CD4-positive, alpha-beta T cell (primary cell): ENCODE measurements at regions not wholly inside any gene's neighbourhood (a gene's known extent, or its start where the extent isn't known, plus 50 kb on each side); places are given as distances from the start of the nearest gene placed in this dataset.

Experiments used
- ATAC-seq: fragments of 200-7000 bp; cut with Tn5 transposase; one replicate; pipeline ENCODE4 v1.10.0; 2022; ENCODE audit warnings: mild to moderate bottlenecking; ENCODE audit not compliant: poor library complexity
- CTCF ChIA-PET: fragments of 350-600 bp; sonication (Branson Sonifier 250); formaldehyde crosslinking; loops from one replicate; lab custom pipeline; 2021; ENCODE audit warnings: antibody characterized with exemption, inconsistent platforms; lab: Charles Lee
- POLR2A ChIA-PET: fragments of 350-600 bp; sonication (Branson Sonifier 250); formaldehyde crosslinking; loops from one replicate; lab custom pipeline; 2021; ENCODE audit warnings: antibody characterized with exemption, inconsistent platforms; lab: Charles Lee
- DNase-seq, 14 experiments: peaks; one replicate each; pipeline ENCODE4 v3.0.0-alpha.2; 2013 to 2020; ENCODE audit warnings: mixed read lengths in 2 of 14
- H3K27ac ChIP-seq, 2 donors: one replicate each; pipeline versions ENCODE4 v1.5.1 to v1.7.0; 2013; ENCODE audit warnings: low read length in 2 of 2, low read depth in 1 of 2, mild to moderate bottlenecking in 1 of 2
- H3K27me3 ChIP-seq, 2 experiments: 1 replicate in 1 of 2; 2 replicates in 1 of 2; pipeline versions ENCODE4 v1.6.1 to v1.7.0; 2013; ENCODE audit warnings: low read length in 2 of 2, control low read depth in 1 of 2, mild to moderate bottlenecking in 1 of 2, moderate library complexity in 1 of 2; ENCODE audit not compliant: insufficient read depth in 2 of 2, control insufficient read depth in 1 of 2
- H3K36me3 ChIP-seq: one replicate; pipeline ENCODE4 v1.6.1; 2013; ENCODE audit warnings: low read length, control low read depth; ENCODE audit not compliant: insufficient read depth
- H3K4me1 ChIP-seq: one replicate; pipeline ENCODE4 v1.6.1; 2013; ENCODE audit warnings: low read length, control low read depth; ENCODE audit not compliant: insufficient read depth
- H3K4me3 ChIP-seq: one replicate; pipeline ENCODE4 v1.5.1; 2013; ENCODE audit warnings: mild to moderate bottlenecking, low read length, moderate library complexity
- H3K9me3 ChIP-seq, 2 experiments: 1 replicate in 1 of 2; 2 replicates in 1 of 2; pipeline versions ENCODE4 v1.6.1 to v1.7.0; 2013; ENCODE audit warnings: low read length in 2 of 2, mild to moderate bottlenecking in 2 of 2, control low read depth in 1 of 2, moderate library complexity in 1 of 2; ENCODE audit not compliant: control insufficient read depth in 1 of 2, insufficient read depth in 1 of 2
- H3K27ac Mint-ChIP-seq: one replicate; pipeline ENCODE4 v1.8.0; 2020; ENCODE audit warnings: mixed read lengths
- H3K27me3 Mint-ChIP-seq: one replicate; pipeline ENCODE4 v1.8.0; 2021; ENCODE audit warnings: mixed read lengths
- H3K36me3 Mint-ChIP-seq: one replicate; pipeline ENCODE4 v1.8.0; 2021; ENCODE audit warnings: low read depth, mixed read lengths
- H3K4me1 Mint-ChIP-seq: one replicate; pipeline ENCODE4 v1.8.0; 2021; ENCODE audit warnings: low read depth, mixed read lengths
- H3K4me3 Mint-ChIP-seq: one replicate; pipeline ENCODE4 v1.8.0; 2020; ENCODE audit warnings: mild to moderate bottlenecking, mixed read lengths
- H3K9me3 Mint-ChIP-seq: one replicate; pipeline ENCODE4 v1.8.0; 2020; ENCODE audit warnings: mixed read lengths
- CTCF ChIP-seq: fragments of 200-600 bp; IDR thresholded peaks from one replicate; pipeline ENCODE4 v1.8.0; 2022; ENCODE audit warnings: antibody characterized with exemption, mild to moderate bottlenecking
- intact Hi-C, 2 experiments: fragments of 100-400 bp; cut with DNase I in 1 of 2; cut with micrococcal nuclease in 1 of 2; formaldehyde crosslinking; loops; one replicate each; pipeline versions ENCODE4 v1.15.1 to v1.9.0; 2023 to 2025; cut with DNase I, micrococcal nuclease

GRCh38 chr2:180159921-180160320, 152.8 kb upstream of the CWC22 start:
- Mint-ChIP-seq H3K9me3 (no peaks in the 10 kb centered on the region), H3K4me1 (no peaks in the 10 kb centered on the region), H3K36me3 (no peaks in the 10 kb centered on the region), H3K27me3 (no peaks in the 10 kb centered on the region), H3K4me3 (no peak overlapping the region), H3K27ac (no peak overlapping the region)
- no peak for TF ChIP-seq CTCF
- Histone ChIP-seq H3K27me3 (no peaks in the 10 kb centered on the region), H3K9me3 (no peaks in the 10 kb centered on the region), H3K27ac (no peak overlapping the region), H3K4me3 (no peak overlapping the region), H3K4me1 (no peaks in the 10 kb centered on the region), H3K36me3 (no peaks in the 10 kb centered on the region)
- intact Hi-C loops: no loop called here
- no peak for ATAC-seq
- DNase-seq: no peak
- ChIA-PET POLR2A (no interaction called here), CTCF (no interaction called here)

DNA sequence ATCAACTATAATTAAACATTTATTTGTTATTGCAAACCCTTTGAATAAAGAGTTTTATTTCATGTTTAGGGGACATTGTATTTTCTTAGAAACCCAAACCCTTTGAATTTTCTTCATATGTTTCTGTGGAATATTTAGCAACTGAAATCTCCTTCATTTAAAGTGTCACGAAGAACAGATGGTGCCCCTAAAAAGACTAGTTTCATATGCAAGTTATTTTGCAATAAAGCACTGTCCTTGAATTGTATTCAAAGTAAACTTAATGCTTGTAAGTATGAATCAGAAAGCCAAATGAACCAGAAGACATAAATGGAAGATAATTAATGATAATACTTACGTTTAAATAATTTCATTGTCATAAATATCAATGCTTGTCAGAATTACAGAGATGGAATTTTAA, 151.9 kb upstream of the CWC22 start:
- POLR2A ChIA-PET: no interaction called here
- no peak for TF ChIP-seq CTCF
- ATAC-seq: no peak

DNA sequence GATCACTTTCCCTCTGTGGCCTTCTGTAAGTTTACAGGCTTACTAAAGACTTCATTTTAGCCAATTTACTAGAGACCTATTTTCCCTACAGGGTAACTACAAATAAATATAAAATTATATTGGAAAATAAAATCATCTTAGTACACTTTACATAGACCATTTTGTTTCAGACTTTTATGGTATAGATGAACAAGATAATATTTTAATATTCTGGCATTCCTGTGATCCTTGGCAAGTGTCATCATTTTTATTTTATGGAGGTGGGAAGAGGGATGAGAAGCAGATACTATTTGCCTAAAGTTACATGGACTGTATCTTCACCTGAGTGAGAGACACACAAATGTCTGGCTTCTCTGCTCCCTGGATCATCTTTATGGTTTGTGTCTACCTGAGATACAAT, 149.6 kb upstream of the CWC22 start:
- H3K4me3 Mint-ChIP-seq: no peak overlapping the region
- H3K27me3 Mint-ChIP-seq: no peaks in the 10 kb centered on the region
- H3K4me1 Mint-ChIP-seq: no peaks in the 10 kb centered on the region
- no peak for TF ChIP-seq CTCF
- no peaks in the 10 kb centered on the region for H3K36me3 Mint-ChIP-seq
- Histone ChIP-seq H3K4me3 (no peak overlapping the region), H3K27me3 (no peaks in the 10 kb centered on the region), H3K27ac (no peak overlapping the region), H3K4me1 (no peaks in the 10 kb centered on the region), H3K36me3 (no peaks in the 10 kb centered on the region), H3K9me3 (no peaks in the 10 kb centered on the region)
- no peaks in the 10 kb centered on the region for H3K9me3 Mint-ChIP-seq
- DNase-seq (no peak), ATAC-seq (no peak)
- ChIA-PET POLR2A (no interaction called here), CTCF (no interaction called here)
- H3K27ac Mint-ChIP-seq: no peak overlapping the region
- intact Hi-C loops: no loop called here

More for the DNA sequence above, 151.9 kb upstream of the CWC22 start:
- Mint-ChIP-seq H3K36me3 (no peaks in the 10 kb centered on the region), H3K27ac (no peak overlapping the region), H3K4me1 (no peaks in the 10 kb centered on the region), H3K4me3 (no peak overlapping the region), H3K27me3 (no peaks in the 10 kb centered on the region), H3K9me3 (no peaks in the 10 kb centered on the region)
- H3K36me3 ChIP-seq: no peaks in the 10 kb centered on the region
- no peaks in the 10 kb centered on the region for H3K4me1 ChIP-seq
- intact Hi-C loops: no loop called here
- no peaks in the 10 kb centered on the region for H3K27me3 ChIP-seq
- no peaks in the 10 kb centered on the region for H3K9me3 ChIP-seq
- DNase-seq: no peak
- no peak overlapping the region for H3K4me3 ChIP-seq
- CTCF ChIA-PET: no interaction called here
- no peak overlapping the region for H3K27ac ChIP-seq
